ENCODE measurements at regions not wholly inside any gene's neighbourhood (a gene's known extent, or its start where the extent isn't known, plus 50 kb on each side); places are given as distances from the start of the nearest gene placed in this dataset.
"Not testable (repeated sequence)": the region's sequence is repeated elsewhere in the genome, so short reads cannot be mapped to it uniquely, and the experiment has no call there.

GRCh38 chr6:169869301-169869700 lies 117.9 kb downstream of the ERMARD start:
- no peak for FAIRE-seq

- no peak for FAIRE-seq
Observed at GRCh38 chr6:169868458-169868857, 117.0 kb downstream of the ERMARD start.

GRCh38 chr6:169867751-169868191 lies 116.3 kb downstream of the ERMARD start:
- no peak for FAIRE-seq

- no peak for FAIRE-seq
Observed at GRCh38 chr6:169866668-169867521, 115.5 kb downstream of the ERMARD start.

- no peak for FAIRE-seq
Observed at GRCh38 chr6:169866140-169866534, 114.7 kb downstream of the ERMARD start.

GRCh38 chr6:169865346-169866139 lies 114.1 kb downstream of the ERMARD start:
- FAIRE-seq, result no peak

GRCh38 chr6:169864148-169865020 lies 113.0 kb downstream of the ERMARD start:
- FAIRE-seq, result no peak

GRCh38 chr6:169863710-169864109 lies 112.3 kb downstream of the ERMARD start:
- no peak for FAIRE-seq

- FAIRE-seq, result no peak
Observed at GRCh38 chr6:169862892-169863525, 111.6 kb downstream of the ERMARD start.

GRCh38 chr6:169862043-169862891 lies 110.8 kb downstream of the ERMARD start:
- FAIRE-seq, result no peak

GRCh38 chr6:169861431-169862042 lies 110.1 kb downstream of the ERMARD start:
- FAIRE-seq, result no peak

GRCh38 chr6:169859978-169860703 lies 108.7 kb downstream of the ERMARD start:
- FAIRE-seq, result no peak

- FAIRE-seq, result no peak
Observed at GRCh38 chr6:169859401-169859977, 108.1 kb downstream of the ERMARD start.

GRCh38 chr6:169858935-169859351 lies 107.5 kb downstream of the ERMARD start:
- FAIRE-seq, result no peak

GRCh38 chr6:169858293-169858934 lies 107.0 kb downstream of the ERMARD start:
- FAIRE-seq, result no peak

GRCh38 chr6:169857343-169858292 lies 106.2 kb downstream of the ERMARD start:
- FAIRE-seq, result no peak

- not testable (repeated sequence) for FAIRE-seq
Observed at GRCh38 chr6:169856442-169857342, 105.3 kb downstream of the ERMARD start.
